Rectal smooth muscle tissue (tissue), 1 donor: ENCODE measurements at regions not wholly inside any gene's neighbourhood (a gene's known extent, or its start where the extent isn't known, plus 50 kb on each side); places are given as distances from the start of the nearest gene placed in this dataset.
A peak's percentile ranks its signal among the peaks of the same experiment; 100 is the strongest.

Experiments
- H3K27ac ChIP-seq: one replicate; pipeline ENCODE4 v1.7.0; 2013; ENCODE audit warnings: low read depth, low read length, inconsistent platforms
- H3K27me3 ChIP-seq: one replicate; pipeline ENCODE4 v1.7.0; 2013; ENCODE audit warnings: low read length; ENCODE audit not compliant: control insufficient read depth, insufficient read depth
- H3K36me3 ChIP-seq: one replicate; pipeline ENCODE4 v1.7.0; 2013; ENCODE audit warnings: low read length; ENCODE audit not compliant: control insufficient read depth, insufficient read depth
- H3K4me1 ChIP-seq: one replicate; pipeline ENCODE4 v1.7.0; 2013; ENCODE audit warnings: low read length; ENCODE audit not compliant: control insufficient read depth, insufficient read depth
- H3K4me3 ChIP-seq: one replicate; pipeline ENCODE4 v1.7.0; 2013; ENCODE audit warnings: low read length
- H3K9ac ChIP-seq: one replicate; pipeline ENCODE4 v1.7.0; 2013; ENCODE audit warnings: low read length

GRCh38 chr13:74338341-74338740 is 204.1 kb upstream of the KLF12 start:
- no peaks in the 10 kb centered on the region for H3K4me1 ChIP-seq
- no peaks in the 10 kb centered on the region for H3K27me3 ChIP-seq
- no peak overlapping the region for H3K9ac ChIP-seq
- no peak overlapping the region for H3K4me3 ChIP-seq
- no peaks in the 10 kb centered on the region for H3K36me3 ChIP-seq
- H3K27ac ChIP-seq, result no peak overlapping the region

GRCh38 chr13:74336546-74336945 is 202.3 kb upstream of the KLF12 start:
- Histone ChIP-seq H3K4me1 (no peaks in the 10 kb centered on the region), H3K36me3 (no peaks in the 10 kb centered on the region), H3K27ac (no peak overlapping the region), H3K27me3 (no peaks in the 10 kb centered on the region), H3K4me3 (no peak overlapping the region), H3K9ac (no peak overlapping the region)

- no peaks in the 10 kb centered on the region for H3K27me3 ChIP-seq
- H3K36me3 ChIP-seq, result no peaks in the 10 kb centered on the region
- H3K27ac ChIP-seq, result no peak overlapping the region
- no peak overlapping the region for H3K9ac ChIP-seq
- H3K4me1 ChIP-seq, result no peaks in the 10 kb centered on the region
- no peak overlapping the region for H3K4me3 ChIP-seq
These were observed 201.2 kb upstream of the KLF12 start for GRCh38 chr13:74335370-74335769.

- Histone ChIP-seq H3K27ac (no peak overlapping the region), H3K4me1 (peaks cover 1% of the 10 kb centered on the region), H3K27me3 (no peaks in the 10 kb centered on the region), H3K9ac (no peak overlapping the region), H3K36me3 (no peaks in the 10 kb centered on the region), H3K4me3 (no peak overlapping the region)
These were observed 195.8 kb upstream of the KLF12 start for GRCh38 chr13:74329962-74330361.

- Histone ChIP-seq H3K4me3 (no peak overlapping the region), H3K27me3 (no peaks in the 10 kb centered on the region), H3K36me3 (no peaks in the 10 kb centered on the region), H3K9ac (no peak overlapping the region), H3K4me1 (peaks cover 2% of the 10 kb centered on the region), H3K27ac (peak overlapping the region; percentile 48)
These were observed 190.9 kb upstream of the KLF12 start for GRCh38 chr13:74325106-74325505.

GRCh38 chr13:74324338-74324737 is 190.1 kb upstream of the KLF12 start:
- no peak overlapping the region for H3K27ac ChIP-seq
- no peaks in the 10 kb centered on the region for H3K36me3 ChIP-seq
- H3K4me1 ChIP-seq, result peaks cover 2% of the 10 kb centered on the region
- H3K9ac ChIP-seq, result no peak overlapping the region
- H3K4me3 ChIP-seq, result no peak overlapping the region
- no peaks in the 10 kb centered on the region for H3K27me3 ChIP-seq

GRCh38 chr13:74322562-74322961 is 188.4 kb upstream of the KLF12 start:
- no peak overlapping the region for H3K4me3 ChIP-seq
- no peak overlapping the region for H3K27ac ChIP-seq
- peaks cover 2% of the 10 kb centered on the region for H3K4me1 ChIP-seq
- H3K27me3 ChIP-seq, result no peaks in the 10 kb centered on the region
- H3K9ac ChIP-seq, result no peak overlapping the region
- H3K36me3 ChIP-seq, result no peaks in the 10 kb centered on the region

GRCh38 chr13:74320282-74320681 is 186.1 kb upstream of the KLF12 start:
- no peaks in the 10 kb centered on the region for H3K27me3 ChIP-seq
- no peak overlapping the region for H3K27ac ChIP-seq
- peaks cover 2% of the 10 kb centered on the region for H3K4me1 ChIP-seq
- H3K4me3 ChIP-seq, result no peak overlapping the region
- no peaks in the 10 kb centered on the region for H3K36me3 ChIP-seq
- no peak overlapping the region for H3K9ac ChIP-seq

- no peak overlapping the region for H3K4me3 ChIP-seq
- H3K9ac ChIP-seq, result no peak overlapping the region
- no peaks in the 10 kb centered on the region for H3K4me1 ChIP-seq
- no peak overlapping the region for H3K27ac ChIP-seq
- H3K27me3 ChIP-seq, result no peaks in the 10 kb centered on the region
- H3K36me3 ChIP-seq, result no peaks in the 10 kb centered on the region
These were observed 182.3 kb upstream of the KLF12 start for GRCh38 chr13:74316547-74316946.

- Histone ChIP-seq H3K36me3 (no peaks in the 10 kb centered on the region), H3K4me1 (peaks cover 3% of the 10 kb centered on the region), H3K9ac (no peak overlapping the region), H3K27ac (no peak overlapping the region), H3K4me3 (no peak overlapping the region), H3K27me3 (no peaks in the 10 kb centered on the region)
These were observed 172.3 kb upstream of the KLF12 start for GRCh38 chr13:74306496-74306895.

GRCh38 chr13:74305876-74306275 is 171.7 kb upstream of the KLF12 start:
- H3K27ac ChIP-seq, result no peak overlapping the region
- no peaks in the 10 kb centered on the region for H3K36me3 ChIP-seq
- H3K9ac ChIP-seq, result no peak overlapping the region
- H3K27me3 ChIP-seq, result no peaks in the 10 kb centered on the region
- no peak overlapping the region for H3K4me3 ChIP-seq
- H3K4me1 ChIP-seq, result peaks cover 9% of the 10 kb centered on the region

GRCh38 chr13:74301258-74301935 is 167.2 kb upstream of the KLF12 start:
- Histone ChIP-seq H3K27ac (peak overlapping the region; percentile 77), H3K9ac (no peak overlapping the region), H3K36me3 (no peaks in the 10 kb centered on the region), H3K4me1 (peaks cover 12% of the 10 kb centered on the region), H3K4me3 (no peak overlapping the region), H3K27me3 (no peaks in the 10 kb centered on the region)

GRCh38 chr13:74300162-74300561 is 166.0 kb upstream of the KLF12 start:
- no peak overlapping the region for H3K9ac ChIP-seq
- peak overlapping the region; percentile 77 for H3K27ac ChIP-seq
- no peak overlapping the region for H3K4me3 ChIP-seq
- peaks cover 12% of the 10 kb centered on the region for H3K4me1 ChIP-seq
- no peaks in the 10 kb centered on the region for H3K27me3 ChIP-seq
- no peaks in the 10 kb centered on the region for H3K36me3 ChIP-seq
